ENCODE measurements at regions not wholly inside any gene's neighbourhood (a gene's known extent, or its start where the extent isn't known, plus 50 kb on each side); places are given as distances from the start of the nearest gene placed in this dataset.

DNA sequence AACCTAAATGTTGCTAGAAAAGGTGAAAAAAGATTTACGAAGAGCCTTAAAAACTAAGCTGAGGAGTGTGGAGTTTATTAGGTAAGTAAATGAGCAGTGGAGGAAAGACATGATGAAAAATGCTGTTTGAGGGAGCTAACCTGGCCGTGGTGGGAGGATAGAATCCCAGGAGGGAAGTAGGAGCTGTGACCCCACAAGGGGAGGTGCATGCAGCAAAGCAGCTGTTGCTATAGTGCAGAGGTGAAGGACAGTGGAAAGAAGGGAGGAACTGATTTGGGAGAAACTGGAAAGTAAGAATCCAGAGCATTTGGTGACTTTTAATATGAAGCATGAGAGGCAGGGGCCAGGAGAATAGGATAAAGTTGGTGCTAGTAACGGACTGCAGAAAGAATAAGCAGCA, 271.7 kb upstream of the ADGRL2 start:
- Histone ChIP-seq H3K36me3 (ENCODE audit: insufficient read depth, low read length) (no peaks in the 10 kb centered on the region), H3K4me1 (ENCODE audit: insufficient read depth, low read length) (no peaks in the 10 kb centered on the region), H3K4me3 (ENCODE audit: low read length) (no peak overlapping the region), H3K27me3 (ENCODE audit: insufficient read depth, low read length, poor library complexity, severe bottlenecking) (no peaks in the 10 kb centered on the region), H3K27ac (ENCODE audit: low read depth, low read length) (no peak overlapping the region), H3K9me3 (ENCODE audit: low read length) (no peaks in the 10 kb centered on the region)
- Mint-ChIP-seq H3K4me1 (no peaks in the 10 kb centered on the region), H3K4me3 (no peak overlapping the region), H3K27ac (no peak overlapping the region), H3K36me3 (no peaks in the 10 kb centered on the region), H3K27me3 (no peaks in the 10 kb centered on the region), H3K9me3 (peaks cover 0 to 11% (median 4%) of the 10 kb centered on the region in 5 donors)
- CTCF ChIA-PET, result no interaction called here
- POLR2A ChIA-PET, result no interaction called here
- DNase-seq, result no peak

DNA sequence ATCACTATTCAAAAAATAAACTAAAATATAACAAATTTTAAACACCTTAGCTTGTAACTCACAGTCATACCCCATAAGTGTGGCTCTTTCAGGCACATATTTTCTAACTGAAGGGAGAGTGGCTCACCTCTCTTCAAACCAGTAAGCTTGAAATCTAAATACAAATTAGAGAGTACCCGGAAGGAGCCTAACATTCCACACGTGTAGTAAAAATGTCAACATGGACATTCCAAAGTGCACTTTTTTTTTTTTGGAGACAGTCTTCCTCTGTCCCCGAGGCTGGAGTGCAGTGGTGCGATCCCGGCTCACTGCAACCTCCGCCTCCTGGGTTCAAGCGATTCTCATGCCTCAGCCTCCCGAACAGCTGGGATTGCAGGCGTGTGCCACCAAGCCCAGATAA, 275.6 kb upstream of the ADGRL2 start:
- Mint-ChIP-seq H3K27ac (no peak overlapping the region), H3K4me3 (no peak overlapping the region), H3K27me3 (no peaks in the 10 kb centered on the region), H3K9me3 (peaks cover 0 to 10% (median 8%) of the 10 kb centered on the region in 5 donors), H3K36me3 (no peaks in the 10 kb centered on the region), H3K4me1 (no peaks in the 10 kb centered on the region)
- H3K9me3 ChIP-seq (ENCODE audit: low read length), result no peaks in the 10 kb centered on the region
- H3K36me3 ChIP-seq (ENCODE audit: insufficient read depth, low read length), result no peaks in the 10 kb centered on the region
- H3K27ac ChIP-seq (ENCODE audit: low read depth, low read length), result no peak overlapping the region
- H3K4me1 ChIP-seq (ENCODE audit: insufficient read depth, low read length), result no peaks in the 10 kb centered on the region
- H3K4me3 ChIP-seq (ENCODE audit: low read length), result no peak overlapping the region
- DNase-seq, result no peak
- no peaks in the 10 kb centered on the region for H3K27me3 ChIP-seq (ENCODE audit: insufficient read depth, low read length, poor library complexity, severe bottlenecking)
- POLR2A ChIA-PET, result no interaction called here
- CTCF ChIA-PET, result no interaction called here

DNA sequence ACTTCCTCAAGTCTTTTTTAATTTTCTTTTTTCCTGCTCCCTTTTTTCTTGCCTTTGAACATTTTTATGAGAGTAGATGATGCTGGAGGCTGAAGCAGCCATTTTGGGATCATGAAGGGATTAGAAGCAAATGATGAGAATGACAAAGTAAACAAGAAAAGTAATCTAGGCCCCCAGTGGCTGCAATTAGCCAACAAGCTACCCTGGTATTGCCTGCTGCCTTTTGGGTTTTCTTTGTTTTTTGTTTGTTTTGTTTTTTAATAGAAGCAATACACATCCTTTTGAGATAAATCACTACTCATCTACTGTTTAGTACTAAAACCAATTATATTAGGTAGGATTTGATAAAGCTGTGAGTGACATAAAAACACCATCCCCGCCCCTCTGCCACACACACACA, 280.7 kb upstream of the ADGRL2 start:
- no peaks in the 10 kb centered on the region for H3K4me1 ChIP-seq (ENCODE audit: insufficient read depth, low read length)
- H3K27me3 Mint-ChIP-seq, result no peaks in the 10 kb centered on the region
- CTCF ChIA-PET, result no interaction called here
- no peaks in the 10 kb centered on the region for H3K36me3 Mint-ChIP-seq
- H3K4me3 Mint-ChIP-seq, result no peak overlapping the region
- H3K4me3 ChIP-seq (ENCODE audit: low read length), result no peak overlapping the region
- no peak overlapping the region for H3K27ac Mint-ChIP-seq
- POLR2A ChIA-PET, result no interaction called here
- peaks cover 0 to 13% (median 7%) of the 10 kb centered on the region in 5 donors for H3K9me3 Mint-ChIP-seq
- H3K27me3 ChIP-seq (ENCODE audit: insufficient read depth, low read length, poor library complexity, severe bottlenecking), result no peaks in the 10 kb centered on the region
- H3K36me3 ChIP-seq (ENCODE audit: insufficient read depth, low read length), result no peaks in the 10 kb centered on the region
- DNase-seq, result no peak
- H3K9me3 ChIP-seq (ENCODE audit: low read length), result no peaks in the 10 kb centered on the region
- no peaks in the 10 kb centered on the region for H3K4me1 Mint-ChIP-seq
- no peak overlapping the region for H3K27ac ChIP-seq (ENCODE audit: low read depth, low read length)

DNA sequence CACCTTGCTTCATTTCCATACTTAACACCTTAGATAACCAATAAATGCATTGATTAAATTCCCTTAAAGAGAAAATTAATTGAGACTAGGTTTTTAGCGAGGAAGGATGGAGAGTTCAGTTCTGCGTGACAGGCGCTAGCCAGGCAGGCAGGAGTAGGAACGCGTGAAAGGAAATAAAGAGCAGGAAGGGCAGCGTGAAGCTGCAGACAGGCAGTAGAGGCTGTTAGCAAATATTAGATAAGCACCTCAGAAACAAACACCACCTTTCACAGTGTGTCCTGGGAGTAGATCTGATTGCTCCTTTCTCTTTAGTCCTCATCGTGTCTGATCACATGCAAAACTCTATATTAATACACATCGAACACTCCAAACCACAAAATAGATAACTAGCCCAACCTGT, 282.7 kb upstream of the ADGRL2 start:
- no peak overlapping the region for H3K4me3 Mint-ChIP-seq
- DNase-seq, result no peak

DNA sequence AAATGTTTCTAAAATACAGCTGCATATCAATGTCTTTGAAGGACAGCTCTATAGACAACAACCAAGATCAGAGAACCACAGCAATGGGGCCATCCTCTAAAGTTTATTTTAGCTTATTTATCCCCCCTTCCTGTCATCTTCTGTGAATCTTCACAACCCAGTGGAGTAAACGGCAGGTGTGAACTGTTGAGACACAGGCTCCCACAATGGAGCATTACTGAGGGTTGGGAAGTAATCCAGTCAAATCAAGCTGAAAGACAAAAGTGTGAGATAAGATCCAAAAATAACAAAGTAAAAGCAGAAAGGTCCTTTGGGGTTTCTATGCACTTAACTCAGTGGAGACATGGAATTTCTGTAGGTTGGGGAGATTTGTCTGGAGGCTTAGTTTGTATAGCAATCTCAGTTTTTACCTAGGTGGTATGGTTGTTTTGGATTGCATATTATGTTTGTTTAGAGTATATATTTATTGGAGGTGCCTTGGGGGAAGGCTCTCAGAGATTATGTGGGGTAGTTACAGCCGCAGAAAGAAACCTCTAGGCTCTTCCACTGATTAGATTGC, 286.9 kb upstream of the ADGRL2 start:
- no peaks in the 10 kb centered on the region for H3K4me1 Mint-ChIP-seq
- H3K27me3 Mint-ChIP-seq, result no peaks in the 10 kb centered on the region
- POLR2A ChIA-PET, result no interaction called here
- CTCF ChIA-PET, result interaction anchor here (0.6 kb wide), 1 partner anchor 25 kb away, joined by 3 read pairs; no protein-coding TSS in a partner anchor
- DNase-seq, result no peak
- H3K9me3 ChIP-seq (ENCODE audit: low read length), result no peaks in the 10 kb centered on the region
- no peaks in the 10 kb centered on the region for H3K27me3 ChIP-seq (ENCODE audit: insufficient read depth, low read length, poor library complexity, severe bottlenecking)
- no peak overlapping the region for H3K27ac Mint-ChIP-seq
- no peaks in the 10 kb centered on the region for H3K36me3 ChIP-seq (ENCODE audit: insufficient read depth, low read length)
- no peak overlapping the region for H3K4me3 ChIP-seq (ENCODE audit: low read length)
- H3K9me3 Mint-ChIP-seq, result peaks cover 3 to 11% (median 8%) of the 10 kb centered on the region in 5 donors
- H3K4me1 ChIP-seq (ENCODE audit: insufficient read depth, low read length), result no peaks in the 10 kb centered on the region
- H3K36me3 Mint-ChIP-seq, result no peaks in the 10 kb centered on the region
- H3K4me3 Mint-ChIP-seq, result no peak overlapping the region
- no peak overlapping the region for H3K27ac ChIP-seq (ENCODE audit: low read depth, low read length)

More for the DNA sequence above, 282.7 kb upstream of the ADGRL2 start:
- Mint-ChIP-seq H3K36me3 (no peaks in the 10 kb centered on the region), H3K4me1 (no peaks in the 10 kb centered on the region), H3K27ac (no peak overlapping the region), H3K27me3 (no peaks in the 10 kb centered on the region), H3K9me3 (peaks cover 3 to 13% (median 7%) of the 10 kb centered on the region in 5 donors)
- Histone ChIP-seq H3K36me3 (ENCODE audit: insufficient read depth, low read length) (no peaks in the 10 kb centered on the region), H3K9me3 (ENCODE audit: low read length) (no peaks in the 10 kb centered on the region), H3K27ac (ENCODE audit: low read depth, low read length) (no peak overlapping the region), H3K4me1 (ENCODE audit: insufficient read depth, low read length) (no peaks in the 10 kb centered on the region), H3K4me3 (ENCODE audit: low read length) (no peak overlapping the region), H3K27me3 (ENCODE audit: insufficient read depth, low read length, poor library complexity, severe bottlenecking) (no peaks in the 10 kb centered on the region)
- ChIA-PET POLR2A (no interaction called here), CTCF (no interaction called here)

DNA sequence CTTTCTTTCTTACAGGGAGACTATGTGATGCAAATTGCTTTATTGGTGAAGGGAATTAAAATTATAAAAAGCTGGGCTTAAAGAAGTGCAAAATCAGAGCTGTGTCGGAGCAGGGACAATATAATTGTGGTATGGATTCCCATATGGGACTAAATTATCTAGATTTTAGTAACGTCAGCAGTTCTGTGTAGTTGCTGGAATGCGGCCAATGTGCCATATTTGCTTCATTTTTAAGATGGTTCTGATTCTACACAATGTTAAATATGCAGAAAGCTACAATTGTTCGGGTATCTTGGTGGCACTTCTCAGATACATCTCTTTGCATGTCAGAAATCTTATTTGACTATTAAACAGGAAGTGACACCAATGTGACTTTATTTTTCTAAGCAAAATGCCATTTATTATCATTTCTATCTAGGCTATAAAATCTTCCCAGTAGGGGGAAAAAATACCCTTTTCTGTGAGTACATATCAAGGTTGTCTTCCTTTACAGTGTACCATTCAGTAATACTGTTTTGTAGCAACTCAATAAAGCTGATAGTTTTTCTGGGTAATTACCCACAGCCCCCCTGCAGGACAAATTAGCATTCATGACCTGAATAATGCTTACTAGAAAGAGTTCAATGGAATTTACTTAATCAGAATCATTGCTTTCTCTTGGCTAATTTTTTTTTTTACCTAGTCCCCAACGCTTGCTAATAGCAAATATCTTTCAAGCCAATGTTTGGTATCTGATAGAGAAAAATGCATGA, 288.3 kb upstream of the ADGRL2 start:
- CTCF ChIA-PET, result no interaction called here
- no peak overlapping the region for H3K27ac Mint-ChIP-seq
- H3K27me3 Mint-ChIP-seq, result no peaks in the 10 kb centered on the region

GRCh38 chr1:81511281-81511680, 289.5 kb upstream of the ADGRL2 start:
- no peaks in the 10 kb centered on the region for H3K36me3 Mint-ChIP-seq
- H3K9me3 ChIP-seq (ENCODE audit: low read length), result no peaks in the 10 kb centered on the region
- no peak overlapping the region for H3K27ac Mint-ChIP-seq
- H3K4me1 Mint-ChIP-seq, result no peaks in the 10 kb centered on the region
- H3K27me3 Mint-ChIP-seq, result no peaks in the 10 kb centered on the region
- H3K36me3 ChIP-seq (ENCODE audit: insufficient read depth, low read length), result no peaks in the 10 kb centered on the region
- peaks cover 2 to 11% (median 5%) of the 10 kb centered on the region in 5 donors for H3K9me3 Mint-ChIP-seq
- no peak overlapping the region for H3K4me3 Mint-ChIP-seq
- H3K4me3 ChIP-seq (ENCODE audit: low read length), result no peak overlapping the region
- ChIA-PET POLR2A (no interaction called here), CTCF (no interaction called here)
- no peaks in the 10 kb centered on the region for H3K27me3 ChIP-seq (ENCODE audit: insufficient read depth, low read length, poor library complexity, severe bottlenecking)
- no peak for DNase-seq
- H3K27ac ChIP-seq (ENCODE audit: low read depth, low read length), result no peak overlapping the region
- H3K4me1 ChIP-seq (ENCODE audit: insufficient read depth, low read length), result no peaks in the 10 kb centered on the region

More for the DNA sequence above, 288.3 kb upstream of the ADGRL2 start:
- Histone ChIP-seq H3K9me3 (ENCODE audit: low read length) (no peaks in the 10 kb centered on the region), H3K27ac (ENCODE audit: low read depth, low read length) (no peak overlapping the region), H3K36me3 (ENCODE audit: insufficient read depth, low read length) (no peaks in the 10 kb centered on the region), H3K27me3 (ENCODE audit: insufficient read depth, low read length, poor library complexity, severe bottlenecking) (no peaks in the 10 kb centered on the region), H3K4me3 (ENCODE audit: low read length) (no peak overlapping the region), H3K4me1 (ENCODE audit: insufficient read depth, low read length) (no peaks in the 10 kb centered on the region)
- peaks cover 1 to 11% (median 5%) of the 10 kb centered on the region in 5 donors for H3K9me3 Mint-ChIP-seq
- H3K36me3 Mint-ChIP-seq, result no peaks in the 10 kb centered on the region
- POLR2A ChIA-PET, result no interaction called here
- no peaks in the 10 kb centered on the region for H3K4me1 Mint-ChIP-seq
- no peak overlapping the region for H3K4me3 Mint-ChIP-seq
- DNase-seq, result no peak

DNA sequence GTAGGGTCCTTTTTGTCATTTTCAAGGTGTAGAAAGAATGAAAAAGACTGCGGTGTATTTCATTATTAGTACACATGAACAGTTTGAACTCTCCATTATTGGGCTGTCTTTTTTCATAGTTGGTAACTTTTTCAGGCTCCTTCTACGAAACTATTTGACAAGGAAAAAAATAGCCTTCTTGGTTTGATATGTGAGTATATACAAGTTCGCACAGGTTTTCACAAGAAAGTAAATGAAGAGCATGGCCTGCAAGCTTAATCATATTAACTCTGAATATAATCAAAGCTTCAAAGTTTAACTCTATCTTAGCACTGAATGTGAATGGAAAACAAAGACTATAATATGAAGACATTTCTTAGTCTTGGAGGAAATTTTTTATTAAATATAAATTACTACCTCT, 290.0 kb upstream of the ADGRL2 start:
- Mint-ChIP-seq H3K36me3 (no peaks in the 10 kb centered on the region), H3K9me3 (peaks cover 2 to 11% (median 4%) of the 10 kb centered on the region in 5 donors), H3K4me3 (no peak overlapping the region), H3K27me3 (no peaks in the 10 kb centered on the region), H3K27ac (no peak overlapping the region), H3K4me1 (no peaks in the 10 kb centered on the region)
- no peaks in the 10 kb centered on the region for H3K36me3 ChIP-seq (ENCODE audit: insufficient read depth, low read length)
- no peaks in the 10 kb centered on the region for H3K9me3 ChIP-seq (ENCODE audit: low read length)
- H3K27me3 ChIP-seq (ENCODE audit: insufficient read depth, low read length, poor library complexity, severe bottlenecking), result no peaks in the 10 kb centered on the region
- no peak overlapping the region for H3K27ac ChIP-seq (ENCODE audit: low read depth, low read length)
- CTCF ChIA-PET, result no interaction called here
- H3K4me1 ChIP-seq (ENCODE audit: insufficient read depth, low read length), result no peaks in the 10 kb centered on the region
- no peak for DNase-seq
- POLR2A ChIA-PET, result no interaction called here
- no peak overlapping the region for H3K4me3 ChIP-seq (ENCODE audit: low read length)
